ENCODE measurements at regions not wholly inside any gene's neighbourhood (a gene's known extent, or its start where the extent isn't known, plus 50 kb on each side); places are given as distances from the start of the nearest gene placed in this dataset.

DNA sequence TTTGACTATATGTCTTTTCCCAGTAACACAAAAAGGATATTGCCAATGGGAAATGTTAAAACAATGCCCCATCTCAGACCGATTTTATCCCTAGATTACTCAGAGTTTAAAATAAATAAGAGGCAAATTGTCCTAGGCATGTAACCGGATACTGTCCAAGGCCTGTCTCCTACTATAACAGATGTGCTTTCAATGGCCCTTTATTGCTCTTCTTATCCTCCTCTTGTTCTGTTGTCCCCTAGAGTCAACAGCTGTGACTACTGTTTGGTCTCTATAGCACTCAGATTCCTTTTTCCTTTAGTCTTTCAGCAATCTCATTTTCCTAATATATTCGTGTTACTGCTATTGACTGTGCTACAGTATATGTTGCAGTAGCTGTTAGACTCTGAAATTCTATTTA lies 66.8 kb upstream of the PLS3 start:
- Histone ChIP-seq H3K4me3 (ENCODE audit: low read depth, low read length) (no peak overlapping the region), H3K36me3 (replicated peaks) (no peaks in the 10 kb centered on the region), H3K27ac (no peak overlapping the region), H3K27me3 (replicated peaks) (no peaks in the 10 kb centered on the region)
- TF ChIP-seq, protein P1, sequence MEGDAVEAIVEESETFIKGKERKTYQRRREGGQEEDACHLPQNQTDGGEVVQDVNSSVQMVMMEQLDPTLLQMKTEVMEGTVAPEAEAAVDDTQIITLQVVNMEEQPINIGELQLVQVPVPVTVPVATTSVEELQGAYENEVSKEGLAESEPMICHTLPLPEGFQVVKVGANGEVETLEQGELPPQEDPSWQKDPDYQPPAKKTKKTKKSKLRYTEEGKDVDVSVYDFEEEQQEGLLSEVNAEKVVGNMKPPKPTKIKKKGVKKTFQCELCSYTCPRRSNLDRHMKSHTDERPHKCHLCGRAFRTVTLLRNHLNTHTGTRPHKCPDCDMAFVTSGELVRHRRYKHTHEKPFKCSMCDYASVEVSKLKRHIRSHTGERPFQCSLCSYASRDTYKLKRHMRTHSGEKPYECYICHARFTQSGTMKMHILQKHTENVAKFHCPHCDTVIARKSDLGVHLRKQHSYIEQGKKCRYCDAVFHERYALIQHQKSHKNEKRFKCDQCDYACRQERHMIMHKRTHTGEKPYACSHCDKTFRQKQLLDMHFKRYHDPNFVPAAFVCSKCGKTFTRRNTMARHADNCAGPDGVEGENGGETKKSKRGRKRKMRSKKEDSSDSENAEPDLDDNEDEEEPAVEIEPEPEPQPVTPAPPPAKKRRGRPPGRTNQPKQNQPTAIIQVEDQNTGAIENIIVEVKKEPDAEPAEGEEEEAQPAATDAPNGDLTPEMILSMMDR (IDR thresholded peaks at IDR 0.05; ENCODE audit: low read depth, low read length, missing control alignments): no peak
- no peak for DNase-seq
- in situ Hi-C loops (cut with HindIII; ENCODE audit: low pct_ligation_motif_present, low sequenced_read_pairs): no loop called here

DNA sequence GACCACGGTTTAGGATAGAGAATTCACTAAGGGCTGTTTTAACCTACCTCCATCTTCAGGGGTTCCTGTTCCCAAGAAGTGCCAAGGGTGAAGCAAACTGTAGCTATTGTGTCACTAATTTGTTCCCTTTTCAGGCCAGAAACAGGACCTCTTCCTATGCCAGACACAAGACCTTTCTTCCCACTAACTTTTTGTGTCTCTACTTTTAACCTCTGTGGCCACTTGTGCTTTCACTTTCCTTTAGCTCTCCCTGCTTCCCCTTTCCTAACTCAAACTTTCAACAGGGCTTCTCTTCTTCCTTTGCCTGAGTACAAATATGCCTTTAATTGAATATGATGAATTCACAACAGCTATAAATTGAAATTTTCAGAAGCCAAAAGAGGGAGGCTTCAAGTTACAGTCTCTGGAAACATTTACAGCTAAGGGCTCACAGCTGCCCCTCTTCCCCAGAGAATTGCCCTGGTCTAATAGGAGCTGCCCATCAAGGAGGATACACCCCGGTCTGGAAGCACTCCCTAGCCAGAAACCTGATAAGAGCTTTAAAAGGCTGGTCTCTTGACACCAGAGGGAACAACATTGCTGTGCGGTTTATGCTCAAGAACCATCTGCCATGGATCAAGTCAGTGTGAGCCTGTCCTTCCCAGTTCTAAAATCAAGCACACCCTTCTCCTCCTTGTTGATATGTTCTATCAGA lies 61.7 kb upstream of the PLS3 start:
- in situ Hi-C loops (cut with HindIII; ENCODE audit: low pct_ligation_motif_present, low sequenced_read_pairs): no loop called here
- Histone ChIP-seq H3K36me3 (replicated peaks) (no peaks in the 10 kb centered on the region), H3K4me3 (ENCODE audit: low read depth, low read length) (no peak overlapping the region), H3K27ac (no peak overlapping the region), H3K27me3 (replicated peaks) (no peaks in the 10 kb centered on the region)
- TF ChIP-seq, protein P1 (IDR thresholded peaks at IDR 0.05; ENCODE audit: low read depth, low read length, missing control alignments): no peak
- DNase-seq: no peak

DNA sequence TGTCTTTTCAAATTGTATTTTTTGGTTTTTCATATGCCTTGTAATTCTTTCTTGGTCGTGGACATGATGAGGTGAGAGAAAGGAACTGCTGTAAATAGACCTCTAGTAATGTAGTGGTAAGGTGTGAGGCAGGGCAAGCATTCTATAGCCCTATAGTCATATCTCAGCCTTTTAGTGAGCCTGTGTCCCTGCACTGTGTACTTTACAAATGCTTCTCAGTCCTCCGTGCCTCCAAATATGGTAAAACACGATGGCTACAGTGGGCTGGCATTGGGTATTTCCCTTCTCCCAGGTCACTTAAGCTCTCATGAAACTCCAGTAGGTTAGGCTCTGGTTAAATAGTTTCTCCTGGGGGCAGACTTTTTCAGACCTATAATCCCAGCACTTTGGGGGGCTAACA lies 57.9 kb upstream of the PLS3 start:
- Histone ChIP-seq H3K36me3 (replicated peaks) (no peaks in the 10 kb centered on the region), H3K4me3 (ENCODE audit: low read depth, low read length) (no peak overlapping the region), H3K27ac (no peak overlapping the region), H3K27me3 (replicated peaks) (no peaks in the 10 kb centered on the region)
- TF ChIP-seq, protein P1 (IDR thresholded peaks at IDR 0.05; ENCODE audit: low read depth, low read length, missing control alignments): no peak
- DNase-seq: no peak
- in situ Hi-C loops (cut with HindIII; ENCODE audit: low pct_ligation_motif_present, low sequenced_read_pairs): no loop called here

DNA sequence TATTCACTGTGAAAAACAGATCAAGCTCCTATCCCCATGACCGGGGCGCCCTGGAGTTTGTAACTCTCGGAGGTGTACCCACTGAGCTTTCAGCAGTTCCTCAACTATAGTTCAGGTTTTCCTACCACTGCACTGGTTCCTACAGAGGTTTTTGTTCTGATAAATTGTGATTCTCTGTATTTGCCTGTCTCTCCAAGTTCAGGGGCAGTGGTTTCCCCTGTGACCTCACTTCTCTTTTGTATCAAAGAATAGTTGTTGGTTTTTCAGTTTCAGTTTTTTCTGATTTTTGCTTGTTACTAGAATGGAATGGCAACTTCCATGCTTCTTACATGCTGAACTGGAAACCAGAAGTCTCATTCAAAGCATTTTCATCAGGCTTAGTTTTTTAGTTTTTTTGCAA lies 56.8 kb upstream of the PLS3 start:
- in situ Hi-C loops (cut with HindIII; ENCODE audit: low pct_ligation_motif_present, low sequenced_read_pairs): no loop called here
- H3K27me3 ChIP-seq (replicated peaks): no peaks in the 10 kb centered on the region
- H3K27ac ChIP-seq: no peak overlapping the region
- TF ChIP-seq, protein P1 (IDR thresholded peaks at IDR 0.05; ENCODE audit: low read depth, low read length, missing control alignments): no peak
- H3K4me3 ChIP-seq (ENCODE audit: low read depth, low read length): no peak overlapping the region
- no peak for DNase-seq
- no peaks in the 10 kb centered on the region for H3K36me3 ChIP-seq (replicated peaks)

All from brain microvascular endothelial cell (primary cell).